Retinal pigment epithelial cell (primary cell): ENCODE measurements at regions not wholly inside any gene's neighbourhood (a gene's known extent, or its start where the extent isn't known, plus 50 kb on each side); places are given as distances from the start of the nearest gene placed in this dataset.

ENCODE experiments used
- DNase-seq: peaks from one replicate; pipeline ENCODE4 v3.0.0-alpha.2; 2010; ENCODE audit warnings: low read depth
- H3K4me3 ChIP-seq: 2 replicates; pipeline ENCODE4 v1.5.1; 2011; ENCODE audit warnings: mild to moderate bottlenecking, low read length, control low read depth, moderate library complexity
- TF ChIP-seq, protein P1 (sequence below): conservative IDR thresholded peaks from 2 replicates; pipeline ENCODE4 v1.5.1; 2011; ENCODE audit warnings: low read depth, low read length, control low read depth, inconsistent platforms

DNA sequence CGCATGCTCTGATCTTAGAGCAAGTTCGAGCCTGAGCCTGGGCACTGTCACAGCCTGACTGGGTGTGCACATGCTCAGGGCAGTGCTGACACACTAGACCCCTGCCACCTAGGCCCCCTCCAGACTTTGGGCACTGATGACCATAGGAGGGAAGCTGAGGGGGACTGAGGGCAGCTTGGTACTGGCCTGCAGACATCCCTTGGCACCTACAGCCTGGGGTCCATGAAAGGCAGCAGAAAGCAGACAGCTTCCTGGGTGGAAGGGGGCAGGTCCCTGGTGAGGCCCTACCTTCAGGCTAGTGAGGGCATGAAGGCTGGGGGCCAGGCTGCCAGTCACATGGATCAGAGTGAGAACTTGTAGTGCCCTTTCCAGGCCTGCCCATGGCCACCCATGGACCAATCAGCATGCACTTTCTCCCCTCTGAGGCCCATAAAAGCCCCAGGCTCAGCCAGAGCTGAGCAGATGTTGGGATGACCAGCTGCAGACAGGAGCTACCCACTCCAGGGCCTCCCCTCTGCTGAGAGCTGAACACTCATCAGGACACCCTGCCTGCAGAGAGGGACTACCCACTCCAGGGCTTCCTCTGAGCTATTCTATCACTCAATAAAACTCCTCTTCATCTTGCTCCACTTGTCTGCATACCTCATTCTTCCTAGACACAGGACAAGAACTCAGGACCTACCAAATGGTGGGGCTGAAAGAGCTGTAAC lies 680.8 kb downstream of the MATN1 start:
- TF ChIP-seq, protein P1, sequence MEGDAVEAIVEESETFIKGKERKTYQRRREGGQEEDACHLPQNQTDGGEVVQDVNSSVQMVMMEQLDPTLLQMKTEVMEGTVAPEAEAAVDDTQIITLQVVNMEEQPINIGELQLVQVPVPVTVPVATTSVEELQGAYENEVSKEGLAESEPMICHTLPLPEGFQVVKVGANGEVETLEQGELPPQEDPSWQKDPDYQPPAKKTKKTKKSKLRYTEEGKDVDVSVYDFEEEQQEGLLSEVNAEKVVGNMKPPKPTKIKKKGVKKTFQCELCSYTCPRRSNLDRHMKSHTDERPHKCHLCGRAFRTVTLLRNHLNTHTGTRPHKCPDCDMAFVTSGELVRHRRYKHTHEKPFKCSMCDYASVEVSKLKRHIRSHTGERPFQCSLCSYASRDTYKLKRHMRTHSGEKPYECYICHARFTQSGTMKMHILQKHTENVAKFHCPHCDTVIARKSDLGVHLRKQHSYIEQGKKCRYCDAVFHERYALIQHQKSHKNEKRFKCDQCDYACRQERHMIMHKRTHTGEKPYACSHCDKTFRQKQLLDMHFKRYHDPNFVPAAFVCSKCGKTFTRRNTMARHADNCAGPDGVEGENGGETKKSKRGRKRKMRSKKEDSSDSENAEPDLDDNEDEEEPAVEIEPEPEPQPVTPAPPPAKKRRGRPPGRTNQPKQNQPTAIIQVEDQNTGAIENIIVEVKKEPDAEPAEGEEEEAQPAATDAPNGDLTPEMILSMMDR = no peak
- no peak overlapping the region for H3K4me3 ChIP-seq
- no peak for DNase-seq

GRCh38 chr1:30041741-30042437 lies 681.5 kb downstream of the MATN1 start:
- no peak for DNase-seq
- TF ChIP-seq, protein P1 = no peak
- no peak overlapping the region for H3K4me3 ChIP-seq

DNA sequence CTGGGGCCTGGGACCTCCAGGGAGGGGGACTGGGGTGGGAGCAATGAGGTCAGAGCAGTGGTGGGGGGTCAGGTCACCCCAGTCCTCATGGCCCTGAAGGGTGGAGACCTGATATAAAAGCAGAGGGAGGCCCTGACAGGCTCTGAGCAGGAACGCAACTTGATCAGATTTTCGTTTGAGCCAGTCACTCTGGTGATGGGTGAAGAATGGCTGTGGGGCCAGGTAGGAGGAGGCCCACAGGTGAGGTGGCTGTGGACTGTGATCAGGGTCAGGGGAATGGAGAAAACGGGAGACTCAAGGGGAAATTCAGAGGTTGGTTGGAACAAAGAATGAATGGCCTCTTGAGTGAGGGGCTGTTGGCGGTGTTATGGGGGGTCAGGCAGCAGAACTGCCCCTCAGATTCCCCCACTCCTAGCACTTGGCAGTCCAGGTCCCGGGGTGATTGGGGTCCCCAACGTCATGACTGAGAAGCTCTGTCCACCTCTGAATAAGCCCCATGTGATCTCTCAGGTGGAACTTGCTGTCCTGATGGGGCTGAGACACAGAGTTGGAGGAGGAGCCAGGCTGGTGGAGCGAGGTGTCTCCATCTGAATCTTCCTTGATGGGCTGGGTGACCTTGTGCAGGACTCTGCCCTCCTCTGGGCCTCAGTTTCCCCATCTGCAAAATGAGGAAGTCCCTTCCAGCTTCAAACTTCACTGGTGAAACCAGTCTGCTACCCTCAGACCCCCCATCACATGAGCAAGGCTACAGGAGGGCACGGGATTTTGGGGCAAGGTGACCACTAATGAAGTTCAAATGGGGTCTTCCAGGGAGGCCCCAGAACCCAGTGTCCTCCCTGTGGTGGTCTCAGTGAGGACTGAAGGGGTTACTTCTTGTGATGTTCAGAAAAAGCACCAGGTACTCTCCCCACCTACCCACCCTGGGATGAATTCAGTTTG lies 683.0 kb downstream of the MATN1 start:
- H3K4me3 ChIP-seq = no peak overlapping the region
- DNase-seq = no peak

GRCh38 chr1:30039354-30040080 lies 683.9 kb downstream of the MATN1 start:
- no peak overlapping the region for H3K4me3 ChIP-seq
- DNase-seq = no peak
- TF ChIP-seq, protein P1 = no peak

More for the DNA sequence above, 683.0 kb downstream of the MATN1 start:
- TF ChIP-seq, protein P1 = no peak

GRCh38 chr1:30038134-30039025 lies 685.0 kb downstream of the MATN1 start:
- TF ChIP-seq, protein P1 = no peak
- DNase-seq = no peak

More at GRCh38 chr1:30038134-30039025, 685.0 kb downstream of the MATN1 start:
- no peak overlapping the region for H3K4me3 ChIP-seq
